Mesodermal cell (in vitro differentiated cells): ENCODE measurements at regions not wholly inside any gene's neighbourhood (a gene's known extent, or its start where the extent isn't known, plus 50 kb on each side); places are given as distances from the start of the nearest gene placed in this dataset.

Source experiments
- H3K27ac ChIP-seq: 2 replicates; pipeline ENCODE4 v1.7.0; 2013; ENCODE audit warnings: mild to moderate bottlenecking, low read depth, low read length, moderate library complexity; ENCODE audit not compliant: severe bottlenecking
- H3K36me3 ChIP-seq: 2 replicates; pipeline ENCODE4 v1.7.1; 2013; ENCODE audit warnings: mild to moderate bottlenecking, low read length, moderate library complexity; ENCODE audit not compliant: control insufficient read depth, insufficient read depth
- H3K4me1 ChIP-seq: one replicate; pipeline ENCODE4 v1.7.1; 2013; ENCODE audit warnings: mild to moderate bottlenecking, low read length; ENCODE audit not compliant: insufficient read depth, control insufficient read depth, poor library complexity, severe bottlenecking
- H3K4me3 ChIP-seq: 2 replicates; pipeline ENCODE4 v1.7.0; 2013; ENCODE audit warnings: low read length, control low read depth, mild to moderate bottlenecking; ENCODE audit not compliant: insufficient read depth, poor library complexity, severe bottlenecking; ENCODE audit errors: extremely low read depth
- H3K9me3 ChIP-seq: 2 replicates; pipeline ENCODE4 v1.7.1; 2013; ENCODE audit warnings: mild to moderate bottlenecking, low read length, moderate library complexity; ENCODE audit not compliant: control insufficient read depth
- WGBS, 2 experiments: methylation state at CpG; one replicate each; pipeline ENCODE4 v1.1.5; 2013; ENCODE audit warnings: missing lambda C conversion rate in 2 of 2; ENCODE audit not compliant: insufficient coverage in 2 of 2; 5-methylcytosine and 5-hydroxymethylcytosine counted together

DNA sequence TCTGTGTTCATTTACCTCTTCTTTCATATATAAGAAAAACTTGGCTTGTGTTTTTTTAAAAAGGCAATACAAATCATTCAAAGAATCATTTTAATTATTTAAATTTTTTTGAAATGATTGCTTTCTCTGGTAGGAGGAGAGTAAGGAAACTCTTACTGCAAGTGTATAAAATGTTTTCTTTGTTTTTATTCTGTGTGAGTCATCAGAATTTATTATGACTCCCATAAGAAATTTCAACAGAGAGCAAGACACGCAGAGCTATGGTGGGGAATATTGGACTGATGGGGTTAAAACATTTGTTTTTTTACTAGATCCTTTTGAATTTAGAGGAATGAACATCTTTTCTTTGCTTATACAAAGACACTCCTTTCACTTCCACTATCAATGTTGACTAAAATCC is 119.1 kb upstream of the ATXN7L3B start:
- H3K9me3 ChIP-seq: no peaks in the 10 kb centered on the region
- no peaks in the 10 kb centered on the region for H3K36me3 ChIP-seq
- no peaks in the 10 kb centered on the region for H3K4me1 ChIP-seq
- WGBS, 2 experiments: no CpG with 5 or more reads among the region's 1 CpG
- H3K27ac ChIP-seq: no peak overlapping the region
- H3K4me3 ChIP-seq: no peak overlapping the region

- 89% methylated on average over 1 of the region's 1 CpG; no CpG with 5 or more reads in 1 of the 2 experiments for WGBS, 2 experiments
- Histone ChIP-seq H3K9me3 (no peaks in the 10 kb centered on the region), H3K27ac (no peak overlapping the region), H3K4me1 (no peaks in the 10 kb centered on the region), H3K36me3 (no peaks in the 10 kb centered on the region), H3K4me3 (no peak overlapping the region)
Observed at GRCh38 chr12:74424778-74425177, 112.9 kb upstream of the ATXN7L3B start.

- Histone ChIP-seq H3K9me3 (no peaks in the 10 kb centered on the region), H3K4me3 (no peak overlapping the region), H3K27ac (no peak overlapping the region), H3K4me1 (no peaks in the 10 kb centered on the region), H3K36me3 (no peaks in the 10 kb centered on the region)
Observed at GRCh38 chr12:74426091-74426490, 111.5 kb upstream of the ATXN7L3B start.

DNA sequence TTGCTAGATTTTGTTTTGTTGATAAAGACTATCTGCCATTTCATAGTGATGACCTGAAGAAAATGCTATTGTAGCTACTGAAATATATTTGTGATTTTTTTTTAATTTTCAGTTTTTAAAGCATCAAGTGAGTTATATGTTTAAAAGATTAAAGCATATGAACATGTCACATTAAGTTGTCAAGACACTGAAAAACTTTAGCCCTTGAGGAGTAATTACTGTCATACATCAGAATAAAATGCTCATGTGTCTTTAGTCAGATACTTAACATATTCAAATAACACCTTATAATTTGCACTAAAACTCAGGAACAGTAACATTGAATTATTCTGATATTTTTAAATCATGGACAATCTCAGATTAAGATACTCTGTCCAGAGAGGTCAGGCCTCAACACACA is 108.1 kb upstream of the ATXN7L3B start:
- Histone ChIP-seq H3K4me1 (no peaks in the 10 kb centered on the region), H3K27ac (no peak overlapping the region), H3K36me3 (no peaks in the 10 kb centered on the region), H3K9me3 (no peaks in the 10 kb centered on the region), H3K4me3 (no peak overlapping the region)

- H3K9me3 ChIP-seq: no peaks in the 10 kb centered on the region
- 88 to 92% methylated on average over 1 of the region's 1 CpG for WGBS, 2 experiments
- H3K4me3 ChIP-seq: no peak overlapping the region
- H3K36me3 ChIP-seq: no peaks in the 10 kb centered on the region
- H3K4me1 ChIP-seq: no peaks in the 10 kb centered on the region
- no peak overlapping the region for H3K27ac ChIP-seq
Observed at GRCh38 chr12:74431801-74432200, 105.8 kb upstream of the ATXN7L3B start.

DNA sequence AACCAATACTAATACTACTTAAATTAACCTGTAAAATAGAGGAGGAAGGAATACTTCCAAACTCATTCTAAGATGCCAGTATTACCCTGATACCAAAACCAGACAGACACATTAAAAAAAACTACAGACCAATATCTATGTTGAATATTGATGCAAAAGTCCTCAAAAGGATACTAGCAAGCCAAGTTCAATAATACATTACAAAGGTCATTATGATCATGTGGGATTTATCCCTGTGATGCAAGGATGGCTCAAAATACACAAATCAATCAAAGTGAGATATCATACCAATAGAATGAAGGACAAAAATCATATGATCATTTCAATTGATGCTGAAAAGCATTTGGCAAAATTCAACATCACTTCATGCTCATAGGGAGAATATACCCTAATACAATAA is 97.2 kb upstream of the ATXN7L3B start:
- Histone ChIP-seq H3K4me1 (no peaks in the 10 kb centered on the region), H3K27ac (no peak overlapping the region), H3K4me3 (no peak overlapping the region), H3K9me3 (no peaks in the 10 kb centered on the region), H3K36me3 (no peaks in the 10 kb centered on the region)

DNA sequence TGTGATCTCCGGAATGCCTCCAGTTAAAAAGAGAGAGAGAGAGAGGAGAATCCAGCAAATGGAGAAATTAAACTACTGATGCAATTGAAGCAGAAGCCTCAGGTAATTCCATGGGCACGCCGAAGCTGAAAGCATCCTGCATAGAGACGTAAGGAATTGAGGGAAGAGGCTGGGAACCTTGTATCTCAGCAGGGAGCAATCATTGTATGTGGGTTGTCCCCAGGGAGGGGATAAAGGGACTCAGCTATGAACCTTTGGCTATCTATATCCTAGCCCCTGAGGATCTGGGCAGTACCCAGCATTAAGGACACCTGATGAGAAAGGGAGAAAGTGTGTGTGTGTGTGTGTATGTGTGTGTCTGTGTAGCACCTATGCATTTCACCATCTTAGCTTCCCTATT is 95.8 kb upstream of the ATXN7L3B start:
- H3K4me1 ChIP-seq: no peaks in the 10 kb centered on the region
- no peaks in the 10 kb centered on the region for H3K9me3 ChIP-seq
- WGBS, 2 experiments: 62 to 80% methylated on average over 4 of the region's 4 CpGs
- H3K36me3 ChIP-seq: no peaks in the 10 kb centered on the region
- no peak overlapping the region for H3K4me3 ChIP-seq
- H3K27ac ChIP-seq: no peak overlapping the region

DNA sequence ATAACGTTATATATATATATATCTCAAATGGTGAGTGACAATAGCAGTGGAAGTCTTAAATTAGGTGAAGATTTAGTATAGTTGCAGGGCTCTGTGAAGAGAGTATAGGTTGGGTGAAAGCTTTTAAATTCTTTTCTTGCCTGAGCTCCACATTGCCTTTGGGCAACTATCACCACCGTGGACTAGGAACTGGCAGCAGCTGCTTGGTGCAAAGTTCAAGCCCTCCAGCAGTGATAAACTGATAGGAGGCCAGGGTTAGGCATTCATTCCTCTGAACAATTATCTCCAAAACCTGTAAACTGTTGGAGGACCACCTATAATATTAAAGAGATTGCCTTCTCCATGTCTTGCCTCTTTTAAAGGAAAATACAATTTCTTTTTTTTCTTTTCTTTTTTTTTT is 91.2 kb upstream of the ATXN7L3B start:
- H3K9me3 ChIP-seq: no peaks in the 10 kb centered on the region
- no peak overlapping the region for H3K4me3 ChIP-seq
- WGBS, 2 experiments: 78 to 100% methylated on average over 1 of the region's 2 CpGs
- peaks cover 5% of the 10 kb centered on the region for H3K4me1 ChIP-seq
- H3K27ac ChIP-seq: no peak overlapping the region
- H3K36me3 ChIP-seq: no peaks in the 10 kb centered on the region

DNA sequence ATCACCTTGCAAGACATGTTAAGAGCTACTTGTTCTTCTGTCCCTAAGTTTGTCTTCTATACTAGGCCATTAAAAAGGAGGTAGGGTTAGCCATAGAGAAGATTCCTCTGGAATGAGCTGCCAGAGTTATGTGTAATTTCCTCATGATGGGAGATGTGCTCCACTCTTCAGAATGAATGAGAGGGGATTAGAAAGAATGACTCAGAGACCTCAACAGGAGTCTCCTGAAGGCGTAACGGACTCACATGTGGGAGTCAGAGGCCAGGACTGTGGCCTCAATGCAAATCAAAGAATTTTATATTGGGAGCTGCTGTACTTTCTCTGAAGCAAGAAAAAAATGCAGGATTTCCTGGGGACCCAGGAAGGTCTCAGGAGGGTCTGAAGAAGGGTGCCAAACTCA is 87.8 kb upstream of the ATXN7L3B start:
- no peak overlapping the region for H3K27ac ChIP-seq

DNA sequence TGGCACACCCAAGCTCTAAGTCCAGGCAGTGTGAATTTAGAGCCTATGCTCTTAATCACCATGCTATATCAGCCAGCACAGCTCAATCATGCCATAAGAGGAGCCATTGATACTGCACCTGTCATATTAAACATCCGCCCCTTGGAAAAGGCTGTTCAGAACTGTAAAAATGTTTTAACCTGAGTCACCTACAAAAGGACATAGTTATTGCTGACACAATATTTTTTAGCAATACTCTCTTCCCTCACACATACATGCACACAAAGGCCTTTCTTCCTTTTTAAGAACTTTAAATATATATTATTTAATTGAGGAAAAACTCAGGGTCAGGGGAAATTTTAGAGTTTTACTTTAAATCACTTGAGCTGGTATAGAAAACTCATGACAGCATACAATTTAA is 83.5 kb upstream of the ATXN7L3B start:
- H3K36me3 ChIP-seq: no peaks in the 10 kb centered on the region
- no peak overlapping the region for H3K27ac ChIP-seq
- H3K4me3 ChIP-seq: no peak overlapping the region
- WGBS, 2 experiments: 80 to 100% methylated on average over 1 of the region's 1 CpG
- peaks cover 5% of the 10 kb centered on the region for H3K4me1 ChIP-seq
- no peaks in the 10 kb centered on the region for H3K9me3 ChIP-seq

More for the DNA sequence above, 87.8 kb upstream of the ATXN7L3B start:
- Histone ChIP-seq H3K4me3 (no peak overlapping the region), H3K36me3 (no peaks in the 10 kb centered on the region), H3K9me3 (no peaks in the 10 kb centered on the region), H3K4me1 (peaks cover 5% of the 10 kb centered on the region)
- 70 to 74% methylated on average over 2 of the region's 2 CpGs for WGBS, 2 experiments

DNA sequence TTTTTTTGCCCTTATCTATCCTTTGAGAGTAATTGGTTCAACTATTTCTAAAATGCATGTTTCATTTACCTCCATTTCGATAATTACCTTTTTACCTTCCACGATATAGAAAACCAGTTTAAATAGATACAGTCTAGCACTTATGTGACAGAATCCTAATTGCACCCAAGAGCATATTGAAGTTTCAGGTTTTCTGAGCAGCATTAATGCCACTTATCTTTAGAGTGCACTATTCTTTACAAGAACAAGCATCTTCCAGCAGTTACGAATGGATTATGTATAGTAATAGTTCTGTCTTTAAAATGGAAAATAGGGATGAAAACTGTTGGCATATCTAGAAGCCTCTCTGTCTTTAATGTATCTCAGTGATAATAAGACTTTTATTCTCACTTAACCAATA is 82.2 kb upstream of the ATXN7L3B start:
- Histone ChIP-seq H3K36me3 (no peaks in the 10 kb centered on the region), H3K9me3 (no peaks in the 10 kb centered on the region), H3K4me3 (no peak overlapping the region), H3K27ac (no peak overlapping the region), H3K4me1 (no peaks in the 10 kb centered on the region)
- 100% methylated on average over 2 of the region's 3 CpGs; no CpG with 5 or more reads in 1 of the 2 experiments for WGBS, 2 experiments

DNA sequence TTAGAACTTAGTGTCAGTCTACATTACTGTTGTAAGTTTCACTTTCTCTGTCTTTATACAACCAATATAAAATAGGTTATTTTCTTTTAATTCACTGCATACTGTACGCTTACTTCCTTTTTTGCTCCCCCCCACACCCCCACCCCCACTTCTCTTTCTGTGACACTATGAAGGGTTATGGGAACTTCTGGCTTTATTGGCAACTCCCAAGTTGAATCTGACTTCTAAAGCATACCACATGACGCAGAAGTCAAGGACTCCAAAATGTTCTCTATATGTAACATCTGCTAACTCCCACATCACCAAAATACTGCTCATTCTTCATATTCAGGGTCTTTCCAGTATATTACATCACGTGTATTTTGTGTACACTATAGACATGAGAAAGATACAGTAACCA is 81.2 kb upstream of the ATXN7L3B start:
- WGBS, 2 experiments: 67 to 80% methylated on average over 1 of the region's 3 CpGs
- Histone ChIP-seq H3K27ac (no peak overlapping the region), H3K4me1 (no peaks in the 10 kb centered on the region), H3K4me3 (no peak overlapping the region), H3K36me3 (no peaks in the 10 kb centered on the region), H3K9me3 (no peaks in the 10 kb centered on the region)
